C4-2B (cell line): ENCODE measurements at regions not wholly inside any gene's neighbourhood (a gene's known extent, or its start where the extent isn't known, plus 50 kb on each side); places are given as distances from the start of the nearest gene placed in this dataset.

ENCODE experiments used
- CTCF ChIP-seq: fragments of 450-650 bp; conservative IDR thresholded peaks from 2 replicates; pipeline ENCODE4 v1.5.1; 2017; ENCODE audit warnings: mild to moderate bottlenecking
- ZFX ChIP-seq: fragments of 450-650 bp; IDR thresholded peaks from 2 replicates; pipeline ENCODE4 v1.6.1; 2017

- no peak for TF ChIP-seq CTCF
- TF ChIP-seq ZFX = no peak
Observed at GRCh38 chr10:11687779-11688447, 54.3 kb upstream of the ECHDC3 start.
